ENCODE measurements at regions not wholly inside any gene's neighbourhood (a gene's known extent, or its start where the extent isn't known, plus 50 kb on each side); places are given as distances from the start of the nearest gene placed in this dataset.
A peak's percentile ranks its signal among the peaks of the same experiment; 100 is the strongest.

DNA sequence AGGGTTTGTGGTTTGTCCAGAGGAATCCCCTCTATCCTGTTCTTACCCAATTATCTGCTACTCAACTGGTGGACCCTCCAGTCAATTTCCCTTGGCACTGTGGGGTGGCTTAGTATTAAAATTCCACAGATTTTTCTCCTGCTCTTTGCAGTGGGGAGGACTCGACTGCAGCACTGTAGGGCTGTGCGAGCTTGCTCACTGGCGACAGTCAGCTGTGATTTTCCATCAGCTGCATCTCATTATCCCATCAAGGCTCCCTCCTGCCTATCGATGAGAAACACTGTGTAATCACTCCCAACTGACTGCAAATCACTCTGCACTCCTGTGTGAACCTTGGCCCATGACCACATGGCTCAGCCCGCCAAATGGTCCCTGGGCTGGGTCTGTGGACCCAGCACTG, 90.5 kb upstream of the MAF start:
- no peak overlapping the region for H3K27ac ChIP-seq (ENCODE audit: low read depth, low read length)
- WGBS, 2 experiments (ENCODE audit: insufficient coverage in 1 of 2, insufficient read length in 1 of 2): 66 to 94% methylated on average over 4 to 5 of the region's 5 CpGs
- DNase-seq: no peak
- no peak overlapping the region for H3K4me3 Mint-ChIP-seq
- H3K27ac Mint-ChIP-seq: no peak overlapping the region
- H3K4me3 ChIP-seq (ENCODE audit: low read length): no peak overlapping the region
- no peaks in the 10 kb centered on the region for H3K36me3 ChIP-seq (ENCODE audit: control insufficient read depth, insufficient read depth, low read length)
- TF ChIP-seq, protein P1, sequence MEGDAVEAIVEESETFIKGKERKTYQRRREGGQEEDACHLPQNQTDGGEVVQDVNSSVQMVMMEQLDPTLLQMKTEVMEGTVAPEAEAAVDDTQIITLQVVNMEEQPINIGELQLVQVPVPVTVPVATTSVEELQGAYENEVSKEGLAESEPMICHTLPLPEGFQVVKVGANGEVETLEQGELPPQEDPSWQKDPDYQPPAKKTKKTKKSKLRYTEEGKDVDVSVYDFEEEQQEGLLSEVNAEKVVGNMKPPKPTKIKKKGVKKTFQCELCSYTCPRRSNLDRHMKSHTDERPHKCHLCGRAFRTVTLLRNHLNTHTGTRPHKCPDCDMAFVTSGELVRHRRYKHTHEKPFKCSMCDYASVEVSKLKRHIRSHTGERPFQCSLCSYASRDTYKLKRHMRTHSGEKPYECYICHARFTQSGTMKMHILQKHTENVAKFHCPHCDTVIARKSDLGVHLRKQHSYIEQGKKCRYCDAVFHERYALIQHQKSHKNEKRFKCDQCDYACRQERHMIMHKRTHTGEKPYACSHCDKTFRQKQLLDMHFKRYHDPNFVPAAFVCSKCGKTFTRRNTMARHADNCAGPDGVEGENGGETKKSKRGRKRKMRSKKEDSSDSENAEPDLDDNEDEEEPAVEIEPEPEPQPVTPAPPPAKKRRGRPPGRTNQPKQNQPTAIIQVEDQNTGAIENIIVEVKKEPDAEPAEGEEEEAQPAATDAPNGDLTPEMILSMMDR (conservative IDR thresholded peaks at IDR 0.05): no peak
- no peaks in the 10 kb centered on the region for H3K36me3 Mint-ChIP-seq (ENCODE audit: low read depth)
- peaks cover 15% of the 10 kb centered on the region for H3K4me1 Mint-ChIP-seq
- H3K27me3 ChIP-seq (ENCODE audit: control insufficient read depth, insufficient read depth, low read length, poor library complexity, severe bottlenecking): no peaks in the 10 kb centered on the region
- no peaks in the 10 kb centered on the region for H3K27me3 Mint-ChIP-seq (ENCODE audit: insufficient read depth)
- peaks cover 8% of the 10 kb centered on the region for H3K9me3 ChIP-seq (ENCODE audit: control insufficient read depth, low read length)
- H3K9me3 Mint-ChIP-seq: peaks cover 8% of the 10 kb centered on the region
- no peak overlapping the region for H3K9ac ChIP-seq (ENCODE audit: extremely low read depth, low read length, poor library complexity, severe bottlenecking)
- H3K4me1 ChIP-seq (ENCODE audit: control insufficient read depth, insufficient read depth, low read length): peaks cover 6% of the 10 kb centered on the region

GRCh38 chr16:79690159-79690558, 89.6 kb upstream of the MAF start:
- 93 to 94% methylated on average over 2 to 4 of the region's 4 CpGs for WGBS, 2 experiments (ENCODE audit: insufficient coverage in 1 of 2, insufficient read length in 1 of 2)
- H3K27ac Mint-ChIP-seq: no peak overlapping the region
- H3K27me3 Mint-ChIP-seq (ENCODE audit: insufficient read depth): no peaks in the 10 kb centered on the region

GRCh38 chr16:79687249-79688130, 87.0 kb upstream of the MAF start:
- H3K36me3 Mint-ChIP-seq (ENCODE audit: low read depth): no peaks in the 10 kb centered on the region
- peaks cover 6% of the 10 kb centered on the region for H3K4me1 ChIP-seq (ENCODE audit: control insufficient read depth, insufficient read depth, low read length)
- H3K27me3 Mint-ChIP-seq (ENCODE audit: insufficient read depth): no peaks in the 10 kb centered on the region
- H3K9me3 Mint-ChIP-seq: peaks cover 1% of the 10 kb centered on the region
- peak; percentile 51 for DNase-seq
- TF ChIP-seq, protein P1 (conservative IDR thresholded peaks at IDR 0.05): no peak
- H3K36me3 ChIP-seq (ENCODE audit: control insufficient read depth, insufficient read depth, low read length): no peaks in the 10 kb centered on the region
- H3K27ac ChIP-seq (ENCODE audit: low read depth, low read length): no peak overlapping the region
- no peaks in the 10 kb centered on the region for H3K9me3 ChIP-seq (ENCODE audit: control insufficient read depth, low read length)
- H3K4me3 ChIP-seq (ENCODE audit: low read length): peak overlapping the region; percentile 50
- no peak overlapping the region for H3K9ac ChIP-seq (ENCODE audit: extremely low read depth, low read length, poor library complexity, severe bottlenecking)
- 85 to 86% methylated on average over 1 to 5 of the region's 6 CpGs for WGBS, 2 experiments (ENCODE audit: insufficient coverage in 1 of 2, insufficient read length in 1 of 2)
- H3K27me3 ChIP-seq (ENCODE audit: control insufficient read depth, insufficient read depth, low read length, poor library complexity, severe bottlenecking): no peaks in the 10 kb centered on the region
- peaks cover 15% of the 10 kb centered on the region for H3K4me1 Mint-ChIP-seq
- H3K4me3 Mint-ChIP-seq: no peak overlapping the region
- no peak overlapping the region for H3K27ac Mint-ChIP-seq

More at GRCh38 chr16:79690159-79690558, 89.6 kb upstream of the MAF start:
- no peaks in the 10 kb centered on the region for H3K27me3 ChIP-seq (ENCODE audit: control insufficient read depth, insufficient read depth, low read length, poor library complexity, severe bottlenecking)
- H3K9me3 ChIP-seq (ENCODE audit: control insufficient read depth, low read length): peaks cover 8% of the 10 kb centered on the region
- peaks cover 15% of the 10 kb centered on the region for H3K4me1 Mint-ChIP-seq
- no peaks in the 10 kb centered on the region for H3K36me3 Mint-ChIP-seq (ENCODE audit: low read depth)
- H3K36me3 ChIP-seq (ENCODE audit: control insufficient read depth, insufficient read depth, low read length): no peaks in the 10 kb centered on the region
- peaks cover 7% of the 10 kb centered on the region for H3K9me3 Mint-ChIP-seq
- H3K27ac ChIP-seq (ENCODE audit: low read depth, low read length): no peak overlapping the region
- H3K4me3 Mint-ChIP-seq: no peak overlapping the region
- TF ChIP-seq, protein P1 (conservative IDR thresholded peaks at IDR 0.05): no peak
- H3K4me3 ChIP-seq (ENCODE audit: low read length): no peak overlapping the region
- peaks cover 6% of the 10 kb centered on the region for H3K4me1 ChIP-seq (ENCODE audit: control insufficient read depth, insufficient read depth, low read length)
- H3K9ac ChIP-seq (ENCODE audit: extremely low read depth, low read length, poor library complexity, severe bottlenecking): no peak overlapping the region
- DNase-seq: no peak
